GM21723 (cell line): ENCODE measurements at regions not wholly inside any gene's neighbourhood (a gene's known extent, or its start where the extent isn't known, plus 50 kb on each side); places are given as distances from the start of the nearest gene placed in this dataset.

Experiments
- ATAC-seq: cut with Tn5 transposase; IDR thresholded peaks from one replicate; pipeline ENCODE4 v1.9.1; 2021; ENCODE audit warnings: mild to moderate bottlenecking, moderate library complexity; ENCODE audit not compliant: unreplicated experiment

- ATAC-seq: no peak
Measured at GRCh38 chr21:39105836-39106235, 77.4 kb downstream of the PSMG1 start.

- no peak for ATAC-seq
Measured at GRCh38 chr21:39105341-39105765, 77.9 kb downstream of the PSMG1 start.

- ATAC-seq: no peak
Measured at GRCh38 chr21:39104911-39105310, 78.3 kb downstream of the PSMG1 start.

- no peak for ATAC-seq
Measured at GRCh38 chr21:39103689-39104088, 79.6 kb downstream of the PSMG1 start.

- no peak for ATAC-seq
Measured at GRCh38 chr21:39099859-39100258, 83.4 kb downstream of the PSMG1 start.

- ATAC-seq: no peak
Measured at GRCh38 chr21:39098696-39099200, 84.5 kb downstream of the PSMG1 start.

- ATAC-seq: no peak
Measured at GRCh38 chr21:39097981-39098380, 85.3 kb downstream of the PSMG1 start.

GRCh38 chr21:39097335-39097861, 85.9 kb downstream of the PSMG1 start:
- no peak for ATAC-seq

GRCh38 chr21:39096754-39097153, 86.5 kb downstream of the PSMG1 start:
- no peak for ATAC-seq

- no peak for ATAC-seq
Measured at GRCh38 chr21:39095681-39096080, 87.6 kb downstream of the PSMG1 start.

- ATAC-seq: no peak
Measured at GRCh38 chr21:39094847-39095579, 88.2 kb downstream of the PSMG1 start.

- ATAC-seq: no peak
Measured at GRCh38 chr21:39094087-39094780, 89.0 kb downstream of the PSMG1 start.

- no peak for ATAC-seq
Measured at GRCh38 chr21:39093526-39093925, 89.7 kb downstream of the PSMG1 start.

- no peak for ATAC-seq
Measured at GRCh38 chr21:39088831-39089380, 94.3 kb downstream of the PSMG1 start.

- ATAC-seq: no peak
Measured at GRCh38 chr21:39088031-39088370, 95.2 kb downstream of the PSMG1 start.

GRCh38 chr21:39087238-39088030, 95.8 kb downstream of the PSMG1 start:
- ATAC-seq: no peak

GRCh38 chr21:39086547-39086946, 96.7 kb downstream of the PSMG1 start:
- ATAC-seq: no peak

- no peak for ATAC-seq
Measured at GRCh38 chr21:39085843-39086405, 97.3 kb downstream of the PSMG1 start.

GRCh38 chr21:39084979-39085729, 98.1 kb downstream of the PSMG1 start:
- no peak for ATAC-seq

GRCh38 chr21:39084073-39084472, 99.2 kb downstream of the PSMG1 start:
- no peak for ATAC-seq
